ENCODE measurements at regions not wholly inside any gene's neighbourhood (a gene's known extent, or its start where the extent isn't known, plus 50 kb on each side); places are given as distances from the start of the nearest gene placed in this dataset.

GRCh38 chr9:28758341-28758740 is 1185.1 kb upstream of the C9orf72 start:
- no peak for TF ChIP-seq MAX (IDR thresholded peaks at IDR 0.05; ENCODE audit: insufficient read depth, insufficient read length)
- TF ChIP-seq CTCF (IDR thresholded peaks at IDR 0.05; ENCODE audit: extremely low read depth in 1 of 2, insufficient read depth in 1 of 2, low read depth in 1 of 2, low read length in 2 of 2), result no peak
- TF ChIP-seq POLR2A (IDR thresholded peaks at IDR 0.05; ENCODE audit: low read depth, low read length), result no peak
- TF ChIP-seq POLR2AphosphoS5 (IDR thresholded peaks at IDR 0.05; ENCODE audit: insufficient read depth, low read depth, low read length), result no peak
- TF ChIP-seq JUN (IDR thresholded peaks at IDR 0.05; ENCODE audit: borderline replicate concordance, insufficient read depth, insufficient read length, low read depth), result no peak
- no peak for TF ChIP-seq EZH2 (IDR thresholded peaks at IDR 0.05; ENCODE audit: borderline replicate concordance, low read depth, low read length, severe bottlenecking)
- no peak for TF ChIP-seq MYC (IDR thresholded peaks at IDR 0.05; ENCODE audit: low read depth, low read length)
